ENCODE measurements at regions not wholly inside any gene's neighbourhood (a gene's known extent, or its start where the extent isn't known, plus 50 kb on each side); places are given as distances from the start of the nearest gene placed in this dataset.

GRCh38 chr2:239590995-239591915 lies 190.4 kb upstream of the HDAC4 start:
- H3K79me2 ChIP-seq (ENCODE audit: insufficient read depth, low read length) = no peaks in the 10 kb centered on the region
- TF ChIP-seq EZH2 (IDR thresholded peaks at IDR 0.05; ENCODE audit: borderline replicate concordance, low read length) (no peak), CTCF (IDR thresholded peaks at IDR 0.05; ENCODE audit: low read length) (no peak)
- no peaks in the 10 kb centered on the region for H3K9me3 ChIP-seq (ENCODE audit: low read length)
- no peak overlapping the region for H3K9ac ChIP-seq (ENCODE audit: low read length)
- H3K36me3 ChIP-seq (ENCODE audit: insufficient read depth, low read length) = no peaks in the 10 kb centered on the region
- no peaks in the 10 kb centered on the region for H4K20me1 ChIP-seq (ENCODE audit: insufficient read depth, low read length)
- H3K4me1 ChIP-seq (ENCODE audit: insufficient read depth, low read length, severe bottlenecking) = no peaks in the 10 kb centered on the region
- H3K27me3 ChIP-seq (ENCODE audit: insufficient read depth, low read length) = peaks cover 4% of the 10 kb centered on the region; the same call in 1 of the 2 replicates
- H3K9me2 ChIP-seq (ENCODE audit: low read depth, low read length) = no peaks in the 10 kb centered on the region
- H3K4me2 ChIP-seq (ENCODE audit: low read length) = no peak overlapping the region
- H2AFZ ChIP-seq (ENCODE audit: low read length) = no peak overlapping the region
- H3F3A ChIP-seq (ENCODE audit: insufficient read depth, low read length) = no peaks in the 10 kb centered on the region
- no peak overlapping the region for H3K4me3 ChIP-seq (ENCODE audit: low read depth, low read length, poor library complexity, severe bottlenecking)
- no peak overlapping the region for H3K27ac ChIP-seq (ENCODE audit: low read depth, low read length, poor library complexity, severe bottlenecking)

DNA sequence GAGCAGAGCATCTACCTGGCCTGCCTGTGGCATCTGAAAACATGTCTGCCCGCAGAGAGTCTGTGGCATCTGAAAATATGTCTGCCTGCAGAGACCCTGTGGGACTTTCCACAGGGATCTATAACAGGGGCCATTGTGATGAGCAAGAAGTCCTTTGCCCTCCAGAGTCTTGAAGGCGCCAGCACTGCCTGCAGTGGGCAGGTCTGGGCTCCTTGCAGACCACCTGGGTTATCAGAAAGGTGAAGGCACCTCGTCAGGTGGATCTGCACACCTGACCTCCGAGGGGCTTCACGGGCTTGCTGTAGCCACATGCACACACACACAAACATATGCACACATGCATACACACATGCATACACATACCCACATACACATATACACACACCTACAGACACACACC lies 189.5 kb upstream of the HDAC4 start:
- Histone ChIP-seq H3K9me3 (ENCODE audit: low read length) (no peaks in the 10 kb centered on the region), H4K20me1 (ENCODE audit: insufficient read depth, low read length) (no peaks in the 10 kb centered on the region), H3K4me3 (ENCODE audit: low read depth, low read length, poor library complexity, severe bottlenecking) (no peak overlapping the region), H3K4me2 (ENCODE audit: low read length) (no peak overlapping the region), H3K79me2 (ENCODE audit: insufficient read depth, low read length) (no peaks in the 10 kb centered on the region), H3K9ac (ENCODE audit: low read length) (no peak overlapping the region), H2AFZ (ENCODE audit: low read length) (no peak overlapping the region), H3K27ac (ENCODE audit: low read depth, low read length, poor library complexity, severe bottlenecking) (no peak overlapping the region), H3F3A (ENCODE audit: insufficient read depth, low read length) (no peaks in the 10 kb centered on the region), H3K4me1 (ENCODE audit: insufficient read depth, low read length, severe bottlenecking) (no peaks in the 10 kb centered on the region), H3K36me3 (ENCODE audit: insufficient read depth, low read length) (no peaks in the 10 kb centered on the region), H3K9me2 (ENCODE audit: low read depth, low read length) (no peaks in the 10 kb centered on the region), H3K27me3 (ENCODE audit: insufficient read depth, low read length) (no peaks in the 10 kb centered on the region)
- TF ChIP-seq CTCF (IDR thresholded peaks at IDR 0.05; ENCODE audit: low read length) (no peak), EZH2 (IDR thresholded peaks at IDR 0.05; ENCODE audit: borderline replicate concordance, low read length) (no peak)

DNA sequence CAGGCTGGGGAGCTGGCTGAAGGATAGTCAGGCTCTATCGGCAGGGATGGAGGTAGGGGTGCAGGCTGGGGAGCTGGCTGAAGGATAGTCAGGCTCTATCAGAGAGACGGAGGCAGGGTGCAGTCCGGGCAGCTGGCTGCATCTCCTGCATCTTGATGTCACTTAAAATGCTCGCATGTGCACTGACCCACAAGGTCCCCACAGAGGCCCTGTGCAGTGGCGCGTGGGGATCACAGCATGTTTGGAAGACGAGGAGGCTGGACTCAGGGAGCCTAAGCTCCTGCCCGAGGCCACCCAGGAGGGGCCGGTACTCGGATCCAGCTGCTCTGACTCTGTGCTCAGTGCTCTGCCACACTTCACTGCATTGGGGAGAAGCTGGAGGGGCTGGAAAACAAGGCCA lies 189.0 kb upstream of the HDAC4 start:
- Histone ChIP-seq H2AFZ (ENCODE audit: low read length) (no peak overlapping the region), H3K36me3 (ENCODE audit: insufficient read depth, low read length) (no peaks in the 10 kb centered on the region), H3K9ac (ENCODE audit: low read length) (no peak overlapping the region), H3K4me2 (ENCODE audit: low read length) (no peak overlapping the region), H4K20me1 (ENCODE audit: insufficient read depth, low read length) (no peaks in the 10 kb centered on the region), H3K9me3 (ENCODE audit: low read length) (no peaks in the 10 kb centered on the region), H3K27ac (ENCODE audit: low read depth, low read length, poor library complexity, severe bottlenecking) (no peak overlapping the region), H3K79me2 (ENCODE audit: insufficient read depth, low read length) (no peaks in the 10 kb centered on the region), H3K4me1 (ENCODE audit: insufficient read depth, low read length, severe bottlenecking) (no peaks in the 10 kb centered on the region), H3K9me2 (ENCODE audit: low read depth, low read length) (no peaks in the 10 kb centered on the region), H3F3A (ENCODE audit: insufficient read depth, low read length) (no peaks in the 10 kb centered on the region), H3K4me3 (ENCODE audit: low read depth, low read length, poor library complexity, severe bottlenecking) (no peak overlapping the region), H3K27me3 (ENCODE audit: insufficient read depth, low read length) (no peaks in the 10 kb centered on the region)
- TF ChIP-seq CTCF (IDR thresholded peaks at IDR 0.05; ENCODE audit: low read length) (no peak), EZH2 (IDR thresholded peaks at IDR 0.05; ENCODE audit: borderline replicate concordance, low read length) (no peak)

All from OCI-LY1 (cell line).